HEK293 (cell line): ENCODE measurements at regions not wholly inside any gene's neighbourhood (a gene's known extent, or its start where the extent isn't known, plus 50 kb on each side); places are given as distances from the start of the nearest gene placed in this dataset.

Experiments
- CTCF ChIP-seq: fragments of 450-650 bp; formaldehyde crosslinking; IDR thresholded peaks from 2 replicates; pipeline ENCODE4 v1.5.1; 2016; ENCODE audit warnings: missing biosample characterization, missing genetic modification characterization
- GLIS1 ChIP-seq: fragments of 450-650 bp; formaldehyde crosslinking; IDR thresholded peaks from 2 replicates; pipeline ENCODE4 v1.5.1; 2016; ENCODE audit warnings: missing biosample characterization, missing genetic modification characterization
- HOXC10 ChIP-seq: sonication (generic); formaldehyde crosslinking; IDR thresholded peaks from 2 replicates; pipeline ENCODE4 v1.8.1; 2023; ENCODE audit warnings: mild to moderate bottlenecking, missing genetic modification reagents
- HOXD13 ChIP-seq: sonication (generic); formaldehyde crosslinking; IDR thresholded peaks from 2 replicates; pipeline ENCODE4 v1.8.0; 2022; ENCODE audit warnings: missing genetic modification reagents, borderline replicate concordance
- PATZ1 ChIP-seq: fragments of 450-650 bp; formaldehyde crosslinking; IDR thresholded peaks from 2 replicates; pipeline ENCODE4 v1.5.1; 2016; ENCODE audit warnings: missing biosample characterization, missing genetic modification characterization
- PRDM2 ChIP-seq: fragments of 450-650 bp; formaldehyde crosslinking; IDR thresholded peaks from 2 replicates; pipeline ENCODE4 v1.5.1; 2016; ENCODE audit warnings: missing biosample characterization, missing genetic modification characterization, borderline replicate concordance
- ZBTB7A ChIP-seq: fragments of 450-650 bp; formaldehyde crosslinking; IDR thresholded peaks from 2 replicates; pipeline ENCODE4 v1.5.1; 2016; ENCODE audit warnings: low read depth, missing biosample characterization, missing genetic modification characterization
- ZBTB8A ChIP-seq: fragments of 450-650 bp; formaldehyde crosslinking; IDR thresholded peaks from 2 replicates; pipeline ENCODE4 v1.5.1; 2016; ENCODE audit warnings: missing biosample characterization, missing genetic modification characterization
- ZFP3 ChIP-seq: fragments of 450-650 bp; formaldehyde crosslinking; IDR thresholded peaks from 2 replicates; pipeline ENCODE4 v1.5.1; 2016; ENCODE audit warnings: low read depth, missing biosample characterization, missing genetic modification characterization
- ZIC2 ChIP-seq: fragments of 450-650 bp; formaldehyde crosslinking; IDR thresholded peaks from 2 replicates; pipeline ENCODE4 v1.5.1; 2016; ENCODE audit warnings: missing biosample characterization, missing genetic modification characterization
- ZNF274 ChIP-seq, 2 experiments: fragments of 200-500 bp in 1 of 2; fragments of 450-650 bp in 1 of 2; sonication (Bioruptor generic) in 1 of 2; formaldehyde crosslinking in 1 of 2; IDR thresholded peaks; 2 replicates each; pipeline versions ENCODE4 v1.5.1 to v1.6.1; 2014 to 2016; ENCODE audit warnings: borderline replicate concordance in 1 of 2, inconsistent platforms in 1 of 2, low read length in 1 of 2, missing biosample characterization in 1 of 2, missing genetic modification characterization in 1 of 2
- ZNF558 ChIP-seq: fragments of 450-650 bp; formaldehyde crosslinking; IDR thresholded peaks from 2 replicates; pipeline ENCODE4 v1.5.1; 2016; ENCODE audit warnings: missing biosample characterization, missing genetic modification characterization
- ZNF747 ChIP-seq: fragments of 450-650 bp; formaldehyde crosslinking; IDR thresholded peaks from 2 replicates; pipeline ENCODE4 v1.5.1; 2016; ENCODE audit warnings: missing biosample characterization, missing genetic modification characterization

GRCh38 chr2:157192445-157193423 lies 64.8 kb upstream of the GALNT5 start:
- TF ChIP-seq HOXD13 (no peak), ZNF747 (no peak), HOXC10 (no peak), CTCF (tag by site-specific recombination) (no peak), ZNF274 (IDR thresholded peaks at IDR 0.05; ENCODE audit: low read length) (no peak), ZNF274 (tag by site-specific recombination; IDR thresholded peaks at IDR 0.05; ENCODE audit: borderline replicate concordance) (no peak), ZNF558 (tag by site-specific recombination) (no peak), ZFP3 (no peak), PRDM2 (tag by site-specific recombination) (no peak), PATZ1 (tag by site-specific recombination) (no peak), ZBTB7A (tag by site-specific recombination) (no peak), ZIC2 (tag by site-specific recombination) (no peak), GLIS1 (tag by site-specific recombination) (no peak), ZBTB8A (no peak)
